Spleen (tissue), 11 donors: ENCODE measurements at regions not wholly inside any gene's neighbourhood (a gene's known extent, or its start where the extent isn't known, plus 50 kb on each side); places are given as distances from the start of the nearest gene placed in this dataset.

Experiments used
- DNase-seq: peaks from one replicate; pipeline ENCODE4 v3.0.0-alpha.2; 2020
- H3K27ac ChIP-seq, 8 donors: fragments of 200-600 bp; sonication (generic) in 7 of 8; 1 replicate in 4 of 8; 2 replicates in 4 of 8; pipeline versions ENCODE4 v1.5.0 to v1.8.0; 2016 to 2021; ENCODE audit warnings: inconsistent platforms in 4 of 8, mild to moderate bottlenecking in 4 of 8, moderate library complexity in 1 of 8
- H3K27me3 ChIP-seq, 7 donors: fragments of 200-600 bp; sonication (generic) in 6 of 7; replicated peaks in 1 of 7; 1 replicate in 4 of 7; 2 replicates in 3 of 7; pipeline versions ENCODE4 v1.5.0 to v1.8.0; 2016 to 2021; ENCODE audit warnings: inconsistent platforms in 3 of 7, mild to moderate bottlenecking in 1 of 7
- H3K36me3 ChIP-seq, 6 donors: fragments of 200-600 bp; sonication (generic) in 5 of 6; 1 replicate in 4 of 6; 2 replicates in 2 of 6; pipeline versions ENCODE4 v1.5.0 to v1.8.0; 2016 to 2021; ENCODE audit warnings: inconsistent platforms in 2 of 6
- H3K4me1 ChIP-seq, 6 donors: fragments of 200-600 bp; sonication (generic) in 5 of 6; 1 replicate in 3 of 6; 2 replicates in 3 of 6; pipeline versions ENCODE4 v1.5.0 to v1.8.0; 2016 to 2021; ENCODE audit warnings: inconsistent platforms in 3 of 6
- H3K4me3 ChIP-seq, 8 donors: fragments of 200-600 bp; sonication (generic) in 7 of 8; 1 replicate in 4 of 8; 2 replicates in 4 of 8; pipeline versions ENCODE4 v1.5.0 to v1.8.0; 2016 to 2021; ENCODE audit warnings: inconsistent platforms in 4 of 8, mild to moderate bottlenecking in 4 of 8, moderate library complexity in 2 of 8
- H3K9me3 ChIP-seq, 8 donors: fragments of 200-600 bp; sonication (generic) in 7 of 8; 1 replicate in 4 of 8; 2 replicates in 4 of 8; pipeline versions ENCODE4 v1.5.0 to v1.8.0; 2016 to 2021; ENCODE audit warnings: inconsistent platforms in 4 of 8
- POLR2A ChIP-seq, 3 donors: fragments of 450-650 bp; IDR thresholded peaks; one replicate each; pipeline ENCODE4 v1.5.1; 2017; ENCODE audit warnings: antibody characterized with exemption in 3 of 3, mild to moderate bottlenecking in 1 of 3
- POLR2AphosphoS5 ChIP-seq, 3 donors: sonication (generic); formaldehyde crosslinking; IDR thresholded peaks; one replicate each; pipeline ENCODE4 v1.5.1; 2017; ENCODE audit warnings: antibody characterized with exemption in 3 of 3
- WGBS, 5 donors: extraction: QIAGEN DNeasy Blood & Tissue Kit in 3 of 5; methylation state at CpG; one replicate each; pipeline versions ENCODE4 v1.1.5 to v1.1.7; 2013 to 2018; 5-methylcytosine and 5-hydroxymethylcytosine counted together
- intact Hi-C: fragments of 100-400 bp; cut with DNase I; formaldehyde crosslinking; loops from one replicate; pipeline ENCODE4 v1.15.0; 2023; ENCODE audit warnings: low total_unique reads
- TF ChIP-seq, protein P1 (sequence below), 11 experiments: fragments of 200-600 bp in 7 of 11; fragments of 450-650 bp in 4 of 11; sonication (generic) in 4 of 11; IDR thresholded peaks in 8 of 11; conservative IDR thresholded peaks in 3 of 11; 1 replicate in 7 of 11; 2 replicates in 4 of 11; pipeline versions ENCODE4 v1.4.0 to v1.8.0; 2016 to 2021; ENCODE audit warnings: antibody characterized with exemption in 11 of 11, inconsistent platforms in 4 of 11, mild to moderate bottlenecking in 1 of 11
- donor health status: healthy with polysubstance abuse.
- donor health status: DM: no; HTN: no; CAD: no; lungs with moderate emphysema.
- donor health status: DM: no; HTN: no; CAD: no.
- donor health status: Bipolar disorder and iron deficiency.
- donor health status: healthy.
- donor health status: DM: no; HTN: no; CAD: no.
- donor health status: DM: yes; HTN: yes; CAD: no.

DNA sequence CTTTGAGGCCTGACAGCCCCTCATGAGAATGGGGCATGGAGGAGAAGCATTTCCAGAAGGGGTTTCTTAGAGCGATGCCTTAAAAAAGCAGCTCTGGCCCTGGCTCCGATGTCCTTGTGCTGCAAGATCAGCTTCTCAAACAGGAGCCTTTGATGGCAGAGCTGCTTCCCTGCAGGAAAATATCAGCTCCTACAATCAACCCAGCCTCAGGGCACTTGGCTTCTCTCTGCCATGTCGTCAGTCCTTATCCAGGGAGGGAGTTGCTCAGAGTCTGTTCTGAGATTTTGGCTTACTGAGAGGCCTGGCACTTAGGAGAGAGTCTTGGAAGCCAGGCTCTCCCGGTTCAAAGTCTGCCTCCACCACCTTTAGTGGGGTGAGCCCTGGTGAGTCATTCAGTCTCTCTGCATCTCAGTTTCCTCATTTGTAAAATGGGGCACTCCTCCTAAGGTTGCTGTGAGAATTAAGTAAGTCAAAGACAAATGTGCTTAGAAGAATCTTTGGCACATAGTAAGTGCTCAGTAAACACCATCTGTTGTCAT is 184.4 kb downstream of the HAPSTR1 start:
- no peaks in the 10 kb centered on the region for H3K4me1 ChIP-seq
- intact Hi-C loops = no loop called here
- 68 to 84% (median 77%) methylated on average over 3 to 4 of the region's 4 CpGs for WGBS, 5 donors

DNA sequence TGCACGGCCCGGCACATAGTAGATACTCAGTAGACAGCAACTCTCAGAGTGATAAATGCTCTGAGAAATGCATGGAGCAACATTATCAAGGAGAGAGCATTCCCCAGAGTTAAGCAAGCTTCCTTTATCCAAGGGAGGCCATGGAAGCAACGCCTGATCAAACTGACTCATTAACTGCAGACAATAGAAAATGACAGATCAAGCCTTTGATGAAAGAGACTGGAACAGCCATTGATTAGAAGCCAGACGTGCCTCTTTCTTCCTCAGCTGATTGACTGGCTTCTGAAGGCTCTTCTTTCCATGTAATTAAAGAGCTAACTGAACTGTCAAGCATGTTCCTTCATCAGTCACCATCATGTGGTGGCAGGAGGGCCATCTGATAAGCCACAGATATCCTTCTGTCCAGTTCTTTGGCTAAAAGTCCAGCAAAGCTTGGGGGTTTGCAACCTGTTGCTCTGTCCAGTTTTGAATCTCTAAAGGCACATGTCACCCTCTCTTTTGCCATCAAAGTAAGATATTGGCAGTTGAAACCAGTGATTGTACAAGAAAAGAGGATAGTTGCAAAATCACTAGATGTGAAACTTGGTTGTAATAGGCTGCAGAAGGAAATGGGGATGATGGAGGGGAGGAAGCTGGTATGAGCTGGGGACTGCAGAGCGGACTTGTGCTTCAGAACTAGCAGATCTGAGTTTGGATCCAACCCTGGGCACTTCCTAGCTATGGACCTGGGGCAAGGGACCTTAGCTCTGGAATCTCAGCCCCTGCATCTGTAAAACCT is 188.0 kb downstream of the HAPSTR1 start:
- TF ChIP-seq POLR2A (IDR thresholded peaks at IDR 0.05) = no peak
- no peak for TF ChIP-seq POLR2AphosphoS5 (IDR thresholded peaks at IDR 0.05)
- TF ChIP-seq, protein P1, sequence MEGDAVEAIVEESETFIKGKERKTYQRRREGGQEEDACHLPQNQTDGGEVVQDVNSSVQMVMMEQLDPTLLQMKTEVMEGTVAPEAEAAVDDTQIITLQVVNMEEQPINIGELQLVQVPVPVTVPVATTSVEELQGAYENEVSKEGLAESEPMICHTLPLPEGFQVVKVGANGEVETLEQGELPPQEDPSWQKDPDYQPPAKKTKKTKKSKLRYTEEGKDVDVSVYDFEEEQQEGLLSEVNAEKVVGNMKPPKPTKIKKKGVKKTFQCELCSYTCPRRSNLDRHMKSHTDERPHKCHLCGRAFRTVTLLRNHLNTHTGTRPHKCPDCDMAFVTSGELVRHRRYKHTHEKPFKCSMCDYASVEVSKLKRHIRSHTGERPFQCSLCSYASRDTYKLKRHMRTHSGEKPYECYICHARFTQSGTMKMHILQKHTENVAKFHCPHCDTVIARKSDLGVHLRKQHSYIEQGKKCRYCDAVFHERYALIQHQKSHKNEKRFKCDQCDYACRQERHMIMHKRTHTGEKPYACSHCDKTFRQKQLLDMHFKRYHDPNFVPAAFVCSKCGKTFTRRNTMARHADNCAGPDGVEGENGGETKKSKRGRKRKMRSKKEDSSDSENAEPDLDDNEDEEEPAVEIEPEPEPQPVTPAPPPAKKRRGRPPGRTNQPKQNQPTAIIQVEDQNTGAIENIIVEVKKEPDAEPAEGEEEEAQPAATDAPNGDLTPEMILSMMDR (IDR thresholded peaks at IDR 0.05 in 8 of 11, conservative IDR thresholded peaks at IDR 0.05 in 3 of 11) = no peak
- 44 to 61% (median 51%) methylated on average over 5 of the region's 5 CpGs for WGBS, 5 donors
- intact Hi-C loops = no loop called here

More for the DNA sequence above, 184.4 kb downstream of the HAPSTR1 start:
- Histone ChIP-seq H3K27ac (no peak overlapping the region), H3K36me3 (no peaks in the 10 kb centered on the region), H3K9me3 (no peaks in the 10 kb centered on the region), H3K4me3 (no peak overlapping the region), H3K27me3 (peaks cover 0 to 9% (median 0%) of the 10 kb centered on the region in 7 donors)
- TF ChIP-seq POLR2A (IDR thresholded peaks at IDR 0.05) (no peak), POLR2AphosphoS5 (IDR thresholded peaks at IDR 0.05) (no peak)
- TF ChIP-seq, protein P1 (IDR thresholded peaks at IDR 0.05 in 8 of 11, conservative IDR thresholded peaks at IDR 0.05 in 3 of 11) = no peak
- no peak for DNase-seq

GRCh38 chr16:9280069-9280466 is 188.6 kb downstream of the HAPSTR1 start:
- Histone ChIP-seq H3K27ac (no peak overlapping the region), H3K36me3 (no peaks in the 10 kb centered on the region), H3K4me1 (no peaks in the 10 kb centered on the region), H3K4me3 (no peak overlapping the region), H3K27me3 (peaks cover 0 to 9% (median 0%) of the 10 kb centered on the region in 7 donors), H3K9me3 (no peaks in the 10 kb centered on the region)
- no peak for DNase-seq
- intact Hi-C loops = no loop called here
- 61 to 77% (median 67%) methylated on average over 3 of the region's 3 CpGs for WGBS, 5 donors
- no peak for TF ChIP-seq POLR2A (IDR thresholded peaks at IDR 0.05)
- TF ChIP-seq, protein P1 (IDR thresholded peaks at IDR 0.05 in 8 of 11, conservative IDR thresholded peaks at IDR 0.05 in 3 of 11) = no peak
- no peak for TF ChIP-seq POLR2AphosphoS5 (IDR thresholded peaks at IDR 0.05)

More for the DNA sequence above, 188.0 kb downstream of the HAPSTR1 start:
- Histone ChIP-seq H3K4me3 (no peak overlapping the region), H3K9me3 (no peaks in the 10 kb centered on the region), H3K27ac (no peak overlapping the region), H3K36me3 (no peaks in the 10 kb centered on the region), H3K27me3 (peaks cover 0 to 9% (median 0%) of the 10 kb centered on the region in 7 donors), H3K4me1 (no peaks in the 10 kb centered on the region)
- DNase-seq = no peak

GRCh38 chr16:9286930-9287329 is 195.5 kb downstream of the HAPSTR1 start:
- DNase-seq = no peak
- TF ChIP-seq POLR2A (IDR thresholded peaks at IDR 0.05) (no peak), POLR2AphosphoS5 (IDR thresholded peaks at IDR 0.05) (no peak)
- TF ChIP-seq, protein P1 (IDR thresholded peaks at IDR 0.05 in 8 of 11, conservative IDR thresholded peaks at IDR 0.05 in 3 of 11) = no peak
- H3K9me3 ChIP-seq = peaks cover 0 to 16% (median 0%) of the 10 kb centered on the region in 8 donors
- H3K27me3 ChIP-seq = no peaks in the 10 kb centered on the region
- intact Hi-C loops = no loop called here
- H3K27ac ChIP-seq = no peak overlapping the region
- H3K36me3 ChIP-seq = no peaks in the 10 kb centered on the region
- no peaks in the 10 kb centered on the region for H3K4me1 ChIP-seq
- WGBS, 5 donors = 60 to 82% (median 70%) methylated on average over 3 of the region's 3 CpGs
- H3K4me3 ChIP-seq = no peak overlapping the region
